ENCODE measurements at regions not wholly inside any gene's neighbourhood (a gene's known extent, or its start where the extent isn't known, plus 50 kb on each side); places are given as distances from the start of the nearest gene placed in this dataset.

DNA sequence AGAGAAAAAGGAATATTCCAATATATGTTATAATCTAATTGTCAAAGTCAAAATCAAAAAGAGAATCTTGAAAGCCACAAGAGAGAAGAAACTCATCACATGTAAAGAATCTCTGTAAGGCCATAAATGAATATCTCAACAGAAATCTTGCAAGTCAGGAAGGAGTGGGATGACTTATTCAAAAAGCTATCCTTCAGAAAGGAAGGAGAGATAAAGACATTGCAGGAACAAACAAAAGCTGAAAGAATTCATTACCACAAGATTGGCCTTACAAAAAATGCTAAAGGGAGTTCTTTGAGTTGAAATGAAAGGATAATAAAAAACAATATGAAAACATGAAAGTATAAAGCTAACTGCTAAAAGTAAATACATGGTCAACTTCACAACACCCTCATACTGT, 286.8 kb downstream of the LRIG3 start:
- Histone ChIP-seq H3K36me3 (no peaks in the 10 kb centered on the region), H3K4me1 (no peaks in the 10 kb centered on the region), H3K9me3 (peaks cover 0 to 33% (median 11%) of the 10 kb centered on the region in 12 donors), H3K27ac (no peak overlapping the region), H3K27me3 (no peaks in the 10 kb centered on the region), H3K4me3 (no peak overlapping the region)
- DNase-seq (no peak), ATAC-seq (no peak)
- TF ChIP-seq POLR2A (IDR thresholded peaks at IDR 0.05) = no peak
- TF ChIP-seq, protein P1, sequence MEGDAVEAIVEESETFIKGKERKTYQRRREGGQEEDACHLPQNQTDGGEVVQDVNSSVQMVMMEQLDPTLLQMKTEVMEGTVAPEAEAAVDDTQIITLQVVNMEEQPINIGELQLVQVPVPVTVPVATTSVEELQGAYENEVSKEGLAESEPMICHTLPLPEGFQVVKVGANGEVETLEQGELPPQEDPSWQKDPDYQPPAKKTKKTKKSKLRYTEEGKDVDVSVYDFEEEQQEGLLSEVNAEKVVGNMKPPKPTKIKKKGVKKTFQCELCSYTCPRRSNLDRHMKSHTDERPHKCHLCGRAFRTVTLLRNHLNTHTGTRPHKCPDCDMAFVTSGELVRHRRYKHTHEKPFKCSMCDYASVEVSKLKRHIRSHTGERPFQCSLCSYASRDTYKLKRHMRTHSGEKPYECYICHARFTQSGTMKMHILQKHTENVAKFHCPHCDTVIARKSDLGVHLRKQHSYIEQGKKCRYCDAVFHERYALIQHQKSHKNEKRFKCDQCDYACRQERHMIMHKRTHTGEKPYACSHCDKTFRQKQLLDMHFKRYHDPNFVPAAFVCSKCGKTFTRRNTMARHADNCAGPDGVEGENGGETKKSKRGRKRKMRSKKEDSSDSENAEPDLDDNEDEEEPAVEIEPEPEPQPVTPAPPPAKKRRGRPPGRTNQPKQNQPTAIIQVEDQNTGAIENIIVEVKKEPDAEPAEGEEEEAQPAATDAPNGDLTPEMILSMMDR (IDR thresholded peaks at IDR 0.05) = no peak
- intact Hi-C loops (cut with DNase I) = no loop called here

DNA sequence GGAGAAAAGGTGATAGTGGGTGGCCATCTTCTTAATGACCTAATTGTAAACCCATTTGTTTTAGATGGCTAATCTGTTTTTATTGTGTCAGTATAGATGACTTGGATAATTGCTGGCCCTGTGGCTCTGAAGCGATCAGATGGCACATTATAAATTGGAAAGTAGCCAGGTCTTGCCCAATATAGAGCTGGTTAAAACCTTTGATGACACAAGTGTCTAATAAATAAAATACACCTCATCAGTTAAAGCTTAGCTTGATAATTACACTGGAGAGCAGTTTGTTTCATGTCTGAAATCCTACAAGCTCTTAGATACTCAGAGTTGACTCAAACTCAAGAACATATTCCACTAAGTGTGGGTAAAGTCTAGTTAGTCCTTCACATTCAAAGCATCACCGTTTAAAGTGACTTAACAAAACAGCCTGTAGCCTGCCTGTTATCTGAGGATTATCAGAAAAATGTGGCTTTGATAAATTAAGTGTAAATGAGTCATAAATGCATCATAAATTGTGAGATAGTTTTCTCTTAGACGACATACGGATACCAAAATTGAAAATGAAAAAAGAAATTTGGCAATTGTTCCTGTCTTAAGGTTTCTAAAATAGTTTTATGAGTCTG, 280.9 kb downstream of the LRIG3 start:
- WGBS, 4 donors = 63 to 71% (median 69%) methylated on average over 4 of the region's 4 CpGs
- no peaks in the 10 kb centered on the region for H3K36me3 ChIP-seq
- intact Hi-C loops (cut with DNase I) = no loop called here
- DNase-seq (no peak), ATAC-seq (no peak)
- no peaks in the 10 kb centered on the region for H3K4me1 ChIP-seq
- no peak overlapping the region for H3K27ac ChIP-seq
- peaks cover 0 to 11% (median 0%) of the 10 kb centered on the region in 12 donors for H3K9me3 ChIP-seq
- no peak overlapping the region for H3K4me3 ChIP-seq
- TF ChIP-seq, protein P1 (IDR thresholded peaks at IDR 0.05) = no peak
- TF ChIP-seq POLR2A (IDR thresholded peaks at IDR 0.05) = no peak
- H3K27me3 ChIP-seq = peaks cover 0 to 3% (median 0%) of the 10 kb centered on the region in 9 donors

DNA sequence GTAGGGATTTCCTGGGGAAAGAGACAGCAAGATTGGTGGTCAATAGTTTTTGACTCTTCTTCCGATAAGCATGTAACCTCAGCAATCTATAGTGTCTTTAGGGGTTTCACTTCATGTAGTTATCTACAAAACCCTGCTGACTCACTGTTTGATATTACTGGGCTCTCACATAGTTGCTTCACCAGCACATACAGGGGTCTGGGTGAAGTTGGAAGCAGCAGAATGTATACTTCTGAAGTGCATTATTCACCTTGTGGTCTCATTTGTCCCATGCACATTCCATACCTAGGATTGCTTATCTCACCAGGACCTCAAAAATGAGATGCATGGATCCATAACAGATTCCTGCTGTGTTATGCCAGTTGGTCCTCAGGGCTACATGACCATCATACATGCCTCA, 280.0 kb downstream of the LRIG3 start:
- intact Hi-C loops (cut with DNase I) = no loop called here
- H3K4me3 ChIP-seq = no peak overlapping the region
- H3K27ac ChIP-seq = no peak overlapping the region
- ATAC-seq (no peak), DNase-seq (no peak)
- no peaks in the 10 kb centered on the region for H3K4me1 ChIP-seq
- TF ChIP-seq, protein P1 (IDR thresholded peaks at IDR 0.05) = no peak
- no peak for TF ChIP-seq POLR2A (IDR thresholded peaks at IDR 0.05)
- no peaks in the 10 kb centered on the region for H3K36me3 ChIP-seq
- 94 to 96% (median 95%) methylated on average over 1 of the region's 1 CpG for WGBS, 4 donors
- peaks cover 0 to 11% (median 0%) of the 10 kb centered on the region in 12 donors for H3K9me3 ChIP-seq
- H3K27me3 ChIP-seq = peaks cover 0 to 3% (median 0%) of the 10 kb centered on the region in 9 donors

DNA sequence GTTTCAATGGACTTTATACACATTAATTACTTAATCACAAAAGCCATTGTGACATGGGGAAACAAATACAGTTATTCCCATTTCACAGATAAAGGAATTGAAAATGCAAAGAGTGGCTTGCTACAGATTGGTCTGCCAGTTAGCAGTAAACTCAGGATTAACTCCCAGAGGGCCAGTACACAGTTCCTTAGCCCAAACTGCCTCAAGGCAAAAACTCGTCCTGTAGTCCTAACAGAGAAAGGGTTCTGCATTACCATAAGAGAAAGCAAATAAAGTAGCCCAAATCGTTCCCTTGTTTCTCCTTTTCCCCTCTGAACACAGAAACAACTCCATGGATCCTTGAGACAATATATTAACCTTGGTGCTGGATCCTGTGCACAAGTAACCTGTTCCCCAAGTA, 274.4 kb downstream of the LRIG3 start:
- no peak for ATAC-seq
- no peaks in the 10 kb centered on the region for H3K9me3 ChIP-seq

More for the DNA sequence above, 274.4 kb downstream of the LRIG3 start:
- 51 to 74% (median 65%) methylated on average over 2 of the region's 2 CpGs for WGBS, 4 donors
- intact Hi-C loops (cut with DNase I) = no loop called here
- Histone ChIP-seq H3K36me3 (no peaks in the 10 kb centered on the region), H3K27ac (no peak overlapping the region), H3K4me3 (no peak overlapping the region), H3K27me3 (no peaks in the 10 kb centered on the region), H3K4me1 (no peaks in the 10 kb centered on the region)
- TF ChIP-seq POLR2A (IDR thresholded peaks at IDR 0.05) = no peak
- TF ChIP-seq, protein P1 (IDR thresholded peaks at IDR 0.05) = no peak
- no peak for DNase-seq
